Lower leg skin (tissue), 3 donors: ENCODE measurements at regions not wholly inside any gene's neighbourhood (a gene's known extent, or its start where the extent isn't known, plus 50 kb on each side); places are given as distances from the start of the nearest gene placed in this dataset.

ENCODE experiments used
- POLR2A ChIP-seq, 2 donors: fragments of 450-650 bp; IDR thresholded peaks; one replicate each; pipeline ENCODE4 v1.6.1; 2016 to 2017; ENCODE audit warnings: antibody characterized with exemption in 2 of 2, mild to moderate bottlenecking in 1 of 2, moderate library complexity in 1 of 2
- TF ChIP-seq, protein P1 (sequence below), 3 donors: fragments of 450-650 bp; IDR thresholded peaks; one replicate each; pipeline ENCODE4 v1.5.1; 2016; ENCODE audit warnings: antibody characterized with exemption in 3 of 3, mild to moderate bottlenecking in 3 of 3, moderate library complexity in 2 of 3

DNA sequence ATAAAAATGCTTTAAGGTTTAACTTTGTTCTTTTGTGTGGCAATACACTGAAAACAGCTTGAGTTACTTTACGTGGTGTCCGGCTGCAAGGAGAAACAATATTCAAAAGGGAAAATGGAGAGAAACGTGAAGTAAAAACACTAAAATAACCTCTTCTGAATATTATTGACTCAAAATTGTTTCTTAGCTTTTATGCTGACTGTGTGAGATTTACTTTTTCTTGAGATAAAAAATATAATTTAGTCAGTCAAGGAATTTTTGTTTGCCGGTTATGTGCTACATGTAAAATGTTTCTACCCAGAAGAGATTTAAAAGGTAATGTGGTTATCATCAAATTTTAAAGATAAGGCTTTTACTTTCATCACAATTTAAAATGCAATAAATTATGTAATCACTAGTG lies 200.6 kb upstream of the GPC6 start:
- TF ChIP-seq POLR2A (IDR thresholded peaks at IDR 0.05) = no peak
- TF ChIP-seq, protein P1, sequence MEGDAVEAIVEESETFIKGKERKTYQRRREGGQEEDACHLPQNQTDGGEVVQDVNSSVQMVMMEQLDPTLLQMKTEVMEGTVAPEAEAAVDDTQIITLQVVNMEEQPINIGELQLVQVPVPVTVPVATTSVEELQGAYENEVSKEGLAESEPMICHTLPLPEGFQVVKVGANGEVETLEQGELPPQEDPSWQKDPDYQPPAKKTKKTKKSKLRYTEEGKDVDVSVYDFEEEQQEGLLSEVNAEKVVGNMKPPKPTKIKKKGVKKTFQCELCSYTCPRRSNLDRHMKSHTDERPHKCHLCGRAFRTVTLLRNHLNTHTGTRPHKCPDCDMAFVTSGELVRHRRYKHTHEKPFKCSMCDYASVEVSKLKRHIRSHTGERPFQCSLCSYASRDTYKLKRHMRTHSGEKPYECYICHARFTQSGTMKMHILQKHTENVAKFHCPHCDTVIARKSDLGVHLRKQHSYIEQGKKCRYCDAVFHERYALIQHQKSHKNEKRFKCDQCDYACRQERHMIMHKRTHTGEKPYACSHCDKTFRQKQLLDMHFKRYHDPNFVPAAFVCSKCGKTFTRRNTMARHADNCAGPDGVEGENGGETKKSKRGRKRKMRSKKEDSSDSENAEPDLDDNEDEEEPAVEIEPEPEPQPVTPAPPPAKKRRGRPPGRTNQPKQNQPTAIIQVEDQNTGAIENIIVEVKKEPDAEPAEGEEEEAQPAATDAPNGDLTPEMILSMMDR (IDR thresholded peaks at IDR 0.05) = no peak
